ENCODE measurements at regions not wholly inside any gene's neighbourhood (a gene's known extent, or its start where the extent isn't known, plus 50 kb on each side); places are given as distances from the start of the nearest gene placed in this dataset.
"Not testable (repeated sequence)": the region's sequence is repeated elsewhere in the genome, so short reads cannot be mapped to it uniquely, and the experiment has no call there.

DNA sequence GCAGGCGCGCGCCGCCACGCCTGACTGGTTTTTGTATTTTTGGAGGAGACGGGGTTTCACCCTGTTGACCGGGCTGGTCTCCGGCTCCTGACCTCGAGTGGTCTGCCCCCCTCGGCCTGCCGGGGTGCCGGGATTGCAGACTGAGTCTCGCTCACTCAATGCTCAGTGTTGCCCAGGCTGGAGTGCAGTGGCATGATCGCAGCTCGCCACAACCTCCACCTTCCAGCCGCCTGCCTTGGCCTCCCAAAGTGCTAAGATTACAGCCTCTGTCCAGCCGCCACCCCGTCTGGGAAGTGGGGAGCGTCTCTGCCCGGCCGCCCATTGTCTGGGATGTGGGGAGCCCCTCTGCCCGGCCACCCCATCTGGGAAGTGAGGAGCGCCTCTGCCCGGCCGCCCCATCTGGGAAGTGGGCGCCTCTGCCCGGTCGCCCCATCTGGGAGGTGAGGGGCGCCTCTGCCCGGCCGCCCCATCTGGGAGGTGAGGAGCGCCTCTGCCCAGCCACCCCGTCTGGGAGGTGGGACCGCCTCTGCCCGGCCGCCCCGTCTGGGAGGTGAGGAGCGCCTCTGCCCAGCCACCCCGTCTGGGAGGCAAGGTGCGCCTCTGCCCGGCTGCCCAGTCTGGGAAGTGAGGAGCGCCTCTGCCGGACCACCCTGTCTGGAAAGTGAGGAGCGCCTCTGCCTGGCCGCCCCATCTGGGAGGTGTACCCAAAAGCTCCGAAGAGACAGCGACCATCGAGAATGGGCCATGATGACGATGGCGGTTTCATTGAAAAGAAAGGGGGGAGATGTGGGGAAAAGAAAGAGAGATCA, 187.7 kb upstream of the OR13F1 start:
- TF ChIP-seq, protein P1, sequence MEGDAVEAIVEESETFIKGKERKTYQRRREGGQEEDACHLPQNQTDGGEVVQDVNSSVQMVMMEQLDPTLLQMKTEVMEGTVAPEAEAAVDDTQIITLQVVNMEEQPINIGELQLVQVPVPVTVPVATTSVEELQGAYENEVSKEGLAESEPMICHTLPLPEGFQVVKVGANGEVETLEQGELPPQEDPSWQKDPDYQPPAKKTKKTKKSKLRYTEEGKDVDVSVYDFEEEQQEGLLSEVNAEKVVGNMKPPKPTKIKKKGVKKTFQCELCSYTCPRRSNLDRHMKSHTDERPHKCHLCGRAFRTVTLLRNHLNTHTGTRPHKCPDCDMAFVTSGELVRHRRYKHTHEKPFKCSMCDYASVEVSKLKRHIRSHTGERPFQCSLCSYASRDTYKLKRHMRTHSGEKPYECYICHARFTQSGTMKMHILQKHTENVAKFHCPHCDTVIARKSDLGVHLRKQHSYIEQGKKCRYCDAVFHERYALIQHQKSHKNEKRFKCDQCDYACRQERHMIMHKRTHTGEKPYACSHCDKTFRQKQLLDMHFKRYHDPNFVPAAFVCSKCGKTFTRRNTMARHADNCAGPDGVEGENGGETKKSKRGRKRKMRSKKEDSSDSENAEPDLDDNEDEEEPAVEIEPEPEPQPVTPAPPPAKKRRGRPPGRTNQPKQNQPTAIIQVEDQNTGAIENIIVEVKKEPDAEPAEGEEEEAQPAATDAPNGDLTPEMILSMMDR (IDR thresholded peaks at IDR 0.05), result not testable (repeated sequence)
- TF ChIP-seq POLR2A (IDR thresholded peaks at IDR 0.05), result not testable (repeated sequence)

All from testis (tissue), 2 donors.